ENCODE measurements at regions not wholly inside any gene's neighbourhood (a gene's known extent, or its start where the extent isn't known, plus 50 kb on each side); places are given as distances from the start of the nearest gene placed in this dataset.

DNA sequence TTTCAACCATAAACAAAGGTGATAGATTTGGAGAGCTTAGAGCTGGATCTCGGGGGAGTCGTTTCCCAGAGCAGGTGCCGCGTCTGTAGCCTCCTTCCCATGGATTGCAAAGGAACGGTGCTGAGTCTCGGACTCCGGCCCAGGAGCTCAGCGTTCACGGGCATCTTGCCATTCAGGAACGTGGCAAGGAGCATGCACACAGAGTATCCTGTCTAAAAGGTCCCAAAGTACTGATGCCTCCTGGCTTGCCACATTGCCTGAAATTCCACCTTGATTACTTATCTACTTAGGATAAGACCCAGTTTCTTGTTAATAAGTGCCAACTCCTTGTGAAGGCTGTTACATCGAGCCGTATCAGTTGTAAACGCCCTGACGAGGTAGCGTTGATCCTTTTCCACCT, 197.8 kb upstream of the MYT1L start:
- no peak for DNase-seq (ENCODE audit: low spot score)

DNA sequence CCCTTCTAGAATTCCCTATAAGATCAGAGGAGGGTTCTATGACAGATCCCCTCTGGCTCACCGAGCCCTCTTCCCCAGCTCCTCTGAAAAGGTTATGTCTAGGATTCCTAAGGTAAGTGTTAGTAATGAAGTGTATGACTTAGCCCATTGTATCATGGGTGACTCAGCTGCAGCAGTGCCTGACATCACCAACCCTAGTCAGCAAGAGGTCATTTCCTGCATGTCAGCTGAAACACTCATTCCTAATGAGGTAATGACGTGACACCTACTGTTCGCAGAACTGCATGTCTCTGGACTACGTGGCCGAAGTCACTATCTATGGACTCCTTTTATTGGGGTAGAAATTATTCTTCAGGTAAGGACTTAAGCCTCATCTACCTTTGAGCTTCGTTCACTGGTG, 196.1 kb upstream of the MYT1L start:
- DNase-seq (ENCODE audit: low spot score): no peak

DNA sequence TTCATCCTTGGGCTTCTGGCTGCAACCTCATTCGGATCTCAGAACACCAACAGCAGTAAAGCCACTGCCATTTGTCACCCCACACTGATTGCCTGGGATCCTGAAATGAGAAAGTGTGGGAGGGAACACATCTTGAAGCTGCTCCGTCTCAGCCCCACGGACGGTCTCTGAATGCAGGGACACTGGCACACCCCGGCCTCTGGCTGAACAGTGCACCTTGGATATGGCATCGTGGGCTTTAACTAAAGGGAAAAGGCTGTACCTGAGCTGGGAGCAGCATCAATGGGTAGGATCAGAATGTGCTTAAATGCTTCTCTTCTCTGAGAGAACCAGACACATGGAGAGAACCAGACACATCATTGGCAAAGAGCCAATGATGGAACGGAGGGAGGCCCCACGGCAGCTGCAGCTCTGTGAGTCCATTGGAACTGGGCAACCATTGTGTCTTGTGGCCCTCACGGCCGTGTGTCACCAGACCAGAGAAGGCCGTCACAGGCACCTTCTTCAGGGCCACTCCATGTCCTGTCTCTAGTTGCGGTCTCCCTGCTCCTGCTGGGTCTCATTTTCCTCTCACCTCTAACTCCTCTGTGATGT, 193.4 kb upstream of the MYT1L start:
- no peak for DNase-seq (ENCODE audit: low spot score)

DNA sequence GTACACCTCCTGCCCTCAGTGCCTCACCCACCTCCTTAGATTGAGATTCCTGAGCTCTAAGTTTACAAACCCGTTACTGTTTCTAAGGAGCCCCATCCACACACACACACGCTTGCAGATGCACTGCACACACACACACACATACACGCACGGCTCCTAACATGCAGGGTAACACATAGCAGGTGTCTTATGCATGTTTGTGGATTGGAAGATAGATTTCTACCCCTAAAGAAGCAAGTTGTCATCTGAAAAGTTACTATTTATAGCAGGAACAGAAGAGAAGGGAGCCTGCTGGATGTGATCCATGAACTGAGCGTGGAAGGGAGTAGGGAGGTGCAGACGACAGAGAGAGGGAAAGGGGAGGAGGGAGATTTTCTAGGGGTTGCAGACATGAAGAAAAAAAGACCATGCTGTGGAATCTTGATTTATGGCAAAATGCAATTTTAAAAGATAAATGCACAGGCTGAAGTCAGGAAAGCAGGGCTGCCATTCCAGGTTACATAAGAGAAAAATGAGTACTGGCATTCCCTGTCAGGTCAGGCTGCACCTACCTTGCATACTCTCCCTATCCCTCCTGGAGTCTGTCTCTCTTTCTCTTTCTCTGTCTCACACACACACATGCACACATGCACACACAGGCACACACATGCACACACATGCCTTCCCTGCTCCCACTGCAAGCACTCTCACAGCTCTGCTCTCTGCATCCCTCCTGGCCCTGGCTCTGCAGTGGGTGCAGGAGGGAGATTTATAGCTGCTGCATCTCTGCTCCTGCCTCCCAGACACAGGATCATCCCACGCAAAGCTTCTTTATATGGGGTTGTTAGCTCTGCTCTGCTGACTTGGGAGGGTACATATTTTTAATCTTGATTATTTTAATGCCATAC, 192.6 kb upstream of the MYT1L start:
- no peak for DNase-seq (ENCODE audit: low spot score)

DNA sequence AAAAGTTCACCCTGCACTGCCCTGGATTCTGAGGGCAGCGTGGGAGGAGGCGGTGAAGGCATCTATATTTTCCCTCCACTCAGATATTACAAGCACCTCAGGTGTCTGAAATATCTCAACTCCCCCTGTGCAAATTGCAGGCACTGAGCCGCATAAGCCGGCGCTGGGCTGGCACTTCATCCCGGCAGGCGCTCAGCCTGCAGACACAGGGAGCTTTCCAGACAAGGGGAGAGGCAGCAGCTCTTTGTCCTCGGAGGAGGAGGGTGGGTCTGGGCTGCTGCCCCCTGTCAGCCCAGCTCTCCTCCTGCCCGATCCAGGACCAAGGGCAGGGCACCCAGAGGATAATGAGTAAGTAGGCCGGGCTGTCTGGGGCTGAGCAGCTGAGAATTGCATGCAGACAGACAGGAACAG, 189.3 kb upstream of the MYT1L start:
- DNase-seq (ENCODE audit: low spot score): no peak

DNA sequence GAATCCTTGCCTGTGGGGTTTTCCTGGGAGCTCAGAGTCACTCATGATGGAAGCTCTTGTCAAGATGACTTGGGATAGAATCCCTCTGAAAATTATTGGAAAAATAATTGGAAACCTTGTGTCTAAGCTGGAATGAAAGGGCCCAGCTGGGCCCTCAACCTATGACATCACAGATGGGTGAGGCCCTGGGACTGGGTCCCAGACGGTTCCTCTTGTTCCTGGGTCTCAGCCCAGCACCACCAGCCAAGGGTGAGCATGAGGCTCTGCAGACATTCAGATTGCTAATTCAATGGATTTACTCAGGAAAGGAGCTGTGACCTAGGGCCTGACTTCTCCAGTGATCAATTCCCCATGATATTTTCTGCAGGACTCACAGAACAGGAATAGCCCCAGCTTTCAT, 188.3 kb upstream of the MYT1L start:
- no peak for DNase-seq (ENCODE audit: low spot score)

DNA sequence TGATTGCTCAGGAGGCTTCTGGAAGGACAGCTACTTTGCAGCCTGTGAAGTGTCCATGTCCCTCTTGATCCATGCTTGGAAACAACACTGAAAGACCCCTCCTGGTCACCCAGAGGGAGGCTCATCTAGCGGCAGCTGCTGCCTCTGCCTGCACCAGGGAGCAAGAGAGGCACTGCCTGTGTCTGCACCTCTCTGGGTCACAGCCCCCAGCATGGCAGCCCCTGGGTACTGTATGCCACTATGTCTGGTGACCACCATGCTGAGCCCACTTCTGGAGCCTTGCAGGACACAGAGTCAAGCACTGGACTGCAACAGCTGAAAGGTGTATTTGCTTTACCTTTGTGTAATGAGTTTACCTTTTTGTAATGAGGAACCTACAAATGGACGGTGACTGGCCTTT, 186.3 kb upstream of the MYT1L start:
- DNase-seq (ENCODE audit: low spot score): no peak

DNA sequence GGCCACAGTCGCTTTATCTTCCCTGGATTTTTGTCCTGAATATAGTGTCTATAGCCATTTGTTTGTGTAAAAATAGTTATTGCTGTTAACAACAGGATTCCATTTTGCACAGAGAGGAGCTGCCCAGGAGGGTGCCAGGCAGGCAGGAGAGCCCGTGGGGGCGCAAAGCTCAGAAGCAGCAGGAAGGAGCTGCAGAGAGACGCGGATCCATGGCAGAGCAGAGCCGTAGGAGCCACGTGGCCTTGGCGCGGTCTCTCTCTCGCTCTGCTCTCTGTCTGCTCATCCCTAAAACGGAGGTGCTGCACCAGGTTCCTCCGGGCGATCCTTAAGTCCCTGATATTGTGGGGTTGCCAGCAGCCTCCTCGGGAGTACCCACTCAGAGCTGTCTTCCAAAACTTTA, 185.3 kb upstream of the MYT1L start:
- no peak for DNase-seq (ENCODE audit: low spot score)

DNA sequence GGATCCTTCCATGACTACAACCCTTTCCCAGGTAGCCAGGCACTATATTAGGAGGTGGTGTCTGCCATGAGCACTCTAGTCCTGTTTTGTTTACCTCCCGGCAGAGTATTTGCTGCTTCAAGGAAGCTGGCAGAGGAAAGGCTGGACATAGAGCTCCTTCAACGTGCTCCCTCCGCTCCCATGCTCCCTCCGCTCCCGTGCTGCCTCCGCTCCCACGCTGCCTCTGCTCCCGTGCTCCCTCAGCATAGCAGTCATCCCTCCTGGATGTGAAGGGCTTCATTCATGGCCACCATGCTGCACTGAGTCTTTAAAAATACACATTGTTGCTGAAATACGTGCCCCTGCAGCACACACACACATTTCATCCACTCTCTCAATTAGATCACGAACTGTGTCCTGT, 181.9 kb upstream of the MYT1L start:
- no peak for DNase-seq (ENCODE audit: low spot score)

DNA sequence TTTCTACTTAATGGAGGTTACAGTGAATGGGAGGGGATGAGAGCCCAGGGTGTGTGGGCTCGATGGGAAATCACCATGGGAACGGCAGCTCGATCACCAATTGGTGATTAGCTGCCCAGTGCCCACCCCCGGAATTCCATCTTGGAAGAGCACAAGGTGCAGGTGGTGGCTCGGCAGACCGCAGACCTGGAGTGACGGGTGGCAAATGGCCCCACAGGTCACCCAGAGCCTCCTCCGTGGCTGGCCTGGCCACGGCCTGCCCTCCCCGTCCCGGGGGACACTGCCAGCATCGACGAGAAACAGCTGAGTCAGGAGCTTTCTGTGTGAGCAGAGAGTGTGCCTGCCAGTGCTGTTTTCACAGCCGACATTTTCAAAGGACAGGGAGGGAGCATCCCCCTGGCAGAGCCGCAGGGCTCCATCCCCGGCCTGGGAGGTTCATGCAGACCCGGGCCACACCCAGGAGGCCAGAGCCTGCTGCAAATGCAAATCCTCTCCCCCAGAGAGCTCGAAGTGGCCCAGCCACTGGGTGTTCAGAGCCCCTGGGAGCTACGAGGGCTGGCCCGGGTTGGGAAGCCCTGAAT, 176.4 kb upstream of the MYT1L start:
- no peak for DNase-seq (ENCODE audit: low spot score)

DNA sequence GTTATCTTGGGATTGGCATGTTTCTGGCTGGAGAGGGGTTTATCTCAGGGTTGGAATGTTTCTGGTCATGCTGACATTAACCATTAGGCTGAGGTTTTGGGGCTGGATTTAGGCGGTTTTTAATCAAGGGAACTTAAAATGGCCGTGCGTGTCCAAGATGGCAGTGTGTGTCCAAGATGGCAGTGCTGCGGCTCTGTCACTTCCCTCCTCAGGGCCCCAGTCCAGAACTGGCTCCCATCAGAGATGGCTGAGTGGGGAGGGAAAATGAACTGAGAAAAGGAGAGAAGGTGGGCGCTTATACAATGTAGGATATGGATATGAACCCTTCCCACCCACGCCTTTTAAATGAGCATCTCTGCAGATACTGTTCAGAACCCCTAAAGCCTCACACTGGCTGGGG, 175.5 kb upstream of the MYT1L start:
- DNase-seq (ENCODE audit: low spot score): no peak

DNA sequence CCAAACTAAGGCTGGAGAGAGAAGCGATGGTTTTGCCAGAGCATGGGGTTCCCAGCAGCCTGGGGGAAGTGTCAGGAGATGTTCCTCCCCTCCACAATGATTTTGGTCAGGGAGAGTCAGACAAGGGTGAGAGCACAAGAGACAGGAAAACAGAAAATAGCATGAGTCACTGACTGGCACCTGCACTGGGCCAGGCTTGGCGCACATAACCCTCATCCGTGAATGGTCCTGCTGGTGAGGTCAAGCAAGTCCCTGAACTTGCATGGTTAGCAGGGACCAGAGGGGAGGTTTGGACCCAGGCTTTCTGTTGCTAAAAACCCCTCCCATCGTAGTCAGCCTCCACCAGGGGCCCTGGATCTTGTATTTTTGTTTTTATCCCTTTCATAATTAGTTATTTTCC, 174.5 kb upstream of the MYT1L start:
- no peak for DNase-seq (ENCODE audit: low spot score)

DNA sequence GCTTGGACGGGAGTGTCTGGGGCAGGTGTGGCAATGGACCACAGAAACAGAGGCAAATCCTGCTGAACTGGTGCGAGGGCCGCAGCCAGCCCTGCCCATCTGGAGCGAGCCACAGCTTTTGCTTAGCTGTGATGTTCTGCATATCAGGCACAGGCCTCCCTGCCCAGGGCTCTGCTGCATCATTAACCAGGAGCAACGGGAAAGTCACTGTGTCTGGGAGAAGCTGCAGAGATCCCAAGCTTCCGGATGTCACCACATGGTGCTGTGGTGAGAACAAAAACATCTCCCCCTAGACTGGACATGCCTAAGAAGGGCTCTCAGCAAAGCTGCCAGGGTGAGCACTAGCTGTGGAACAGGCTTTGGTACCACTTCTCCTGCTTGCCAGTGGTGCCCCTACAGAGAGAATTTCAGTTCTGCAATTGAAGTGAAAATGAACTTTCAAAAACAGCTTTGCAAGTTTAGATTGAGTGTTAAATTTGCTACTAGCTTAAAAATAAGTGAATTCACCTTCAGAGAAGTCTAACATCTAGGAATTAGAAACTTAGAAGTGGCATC, 172.9 kb upstream of the MYT1L start:
- no peak for DNase-seq (ENCODE audit: low spot score)

DNA sequence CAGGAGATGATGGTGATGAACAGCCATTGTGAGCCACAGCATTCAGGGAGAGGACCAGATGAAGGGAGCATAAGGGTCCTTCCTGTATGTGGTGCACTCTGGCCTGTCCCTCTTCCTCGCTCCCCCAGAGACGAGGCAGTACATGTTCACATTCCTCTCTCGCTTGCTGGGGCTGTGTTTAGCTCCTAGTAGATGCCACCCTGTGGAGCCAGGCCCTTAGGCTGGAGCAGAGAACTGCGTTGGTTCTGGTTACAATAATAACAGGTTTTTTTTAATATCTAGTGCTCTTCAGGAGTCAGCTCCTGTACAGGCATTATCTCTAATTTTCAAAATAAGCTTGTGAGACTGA, 171.1 kb upstream of the MYT1L start:
- DNase-seq (ENCODE audit: low spot score): no peak

DNA sequence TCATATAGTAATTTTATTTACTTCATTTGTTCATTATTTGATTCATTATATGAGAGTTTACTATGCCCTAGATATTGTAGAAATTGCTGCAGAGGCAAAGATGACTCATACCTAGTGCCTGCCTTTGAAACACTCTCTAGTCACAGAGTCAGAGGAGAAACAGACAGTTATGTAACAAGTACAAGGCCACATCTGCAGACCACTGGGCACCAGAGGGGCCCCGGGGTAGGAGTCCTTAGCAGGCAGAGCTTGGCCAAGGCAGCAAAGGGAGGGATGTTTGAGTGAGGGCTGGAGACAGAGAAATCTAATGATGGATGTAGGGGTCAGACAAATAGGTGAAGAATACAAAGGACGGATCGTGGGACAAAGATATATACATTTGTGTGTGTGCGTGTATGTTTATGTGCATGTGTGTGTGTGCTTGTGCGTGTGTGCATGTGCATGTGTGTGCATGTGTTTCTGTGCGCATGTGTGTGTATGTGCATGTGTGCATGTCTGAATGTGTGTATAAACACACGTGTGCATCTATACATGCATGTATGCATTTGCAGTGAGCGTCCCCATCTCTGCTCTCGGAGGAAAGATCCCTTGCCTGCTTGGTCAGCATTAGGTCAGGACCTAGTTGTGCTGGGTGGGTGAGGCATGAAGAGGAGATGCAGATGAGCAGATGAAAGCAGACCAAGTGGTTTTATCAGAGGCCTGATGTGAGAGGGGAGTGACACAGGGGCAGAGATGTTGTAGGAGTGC, 170.6 kb upstream of the MYT1L start:
- DNase-seq (ENCODE audit: low spot score): no peak

DNA sequence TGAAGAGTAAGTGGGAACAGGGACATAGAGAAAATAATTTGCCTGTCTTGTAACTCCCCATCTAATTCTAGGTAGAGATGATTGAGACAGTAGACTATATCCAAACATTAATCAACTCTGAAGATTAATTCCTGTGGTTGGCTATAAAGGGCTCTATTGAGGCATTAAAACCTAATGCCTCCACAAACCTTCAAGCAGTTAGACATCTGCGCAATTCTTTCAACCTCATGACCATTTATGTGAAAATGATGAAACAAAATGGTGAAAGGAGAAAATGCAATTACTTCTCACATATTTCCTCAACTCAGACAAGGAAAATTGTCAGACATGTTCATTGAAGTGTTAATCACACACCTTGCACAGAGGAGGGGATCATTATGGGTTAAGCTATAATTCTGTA, 164.5 kb upstream of the MYT1L start:
- no peak for DNase-seq (ENCODE audit: low spot score)

DNA sequence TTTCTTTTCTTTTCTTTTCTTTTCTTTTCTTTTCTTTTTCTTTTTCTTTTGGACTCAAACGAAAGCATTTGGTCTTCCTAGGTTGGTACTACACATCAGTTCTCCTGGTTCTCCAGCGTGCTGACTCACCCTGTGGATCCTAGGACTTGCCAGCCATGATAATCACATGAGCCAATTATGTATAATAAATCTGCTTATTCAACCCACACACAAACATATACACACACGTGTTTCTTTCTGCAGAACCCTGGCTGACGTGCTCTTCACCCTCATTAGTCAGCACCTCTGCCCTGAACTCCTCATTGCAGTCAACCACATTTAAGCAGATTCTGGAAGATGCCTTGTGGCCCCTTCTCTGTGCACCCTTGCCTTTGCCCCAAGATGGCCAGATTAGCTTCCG, 162.4 kb upstream of the MYT1L start:
- no peak for DNase-seq (ENCODE audit: low spot score)

DNA sequence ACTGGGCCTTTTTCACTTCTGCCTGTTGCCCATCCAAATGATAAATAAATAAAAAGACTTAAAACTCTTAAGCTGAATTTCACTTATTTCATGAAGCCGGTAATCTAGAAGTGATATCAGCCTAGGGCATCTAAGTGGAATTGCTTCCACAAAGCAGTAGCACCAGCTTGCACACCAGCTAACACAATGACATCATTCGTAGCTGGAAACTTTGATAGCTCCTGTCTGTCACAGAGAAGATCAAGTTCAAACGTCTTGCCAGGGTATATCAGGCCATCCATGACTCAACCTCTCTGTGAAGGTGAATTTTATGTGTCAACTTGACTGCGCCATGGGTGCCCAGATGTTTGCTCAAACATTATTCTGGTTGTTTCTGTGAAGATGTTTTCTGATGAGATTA, 161.7 kb upstream of the MYT1L start:
- no peak for DNase-seq (ENCODE audit: low spot score)

DNA sequence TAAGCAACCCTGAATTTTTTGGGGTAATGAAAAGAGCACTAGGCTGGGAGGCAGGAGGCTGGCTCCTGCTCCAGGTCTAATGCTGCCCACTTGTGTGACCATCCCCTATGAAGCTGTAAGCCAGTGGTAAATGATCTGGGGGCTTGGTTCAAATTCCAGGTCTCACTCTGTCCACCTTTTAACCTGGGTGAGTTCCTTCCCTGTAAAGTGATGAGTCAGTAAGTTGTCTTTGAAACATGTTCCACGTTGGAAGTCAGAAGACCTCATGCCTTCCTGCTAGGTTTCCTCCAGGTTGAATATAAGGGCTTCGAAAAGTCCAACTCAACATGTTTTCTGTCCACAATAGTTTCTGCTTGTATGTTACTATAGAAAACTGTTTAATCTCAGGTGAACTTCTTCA, 160.9 kb upstream of the MYT1L start:
- DNase-seq (ENCODE audit: low spot score): no peak

DNA sequence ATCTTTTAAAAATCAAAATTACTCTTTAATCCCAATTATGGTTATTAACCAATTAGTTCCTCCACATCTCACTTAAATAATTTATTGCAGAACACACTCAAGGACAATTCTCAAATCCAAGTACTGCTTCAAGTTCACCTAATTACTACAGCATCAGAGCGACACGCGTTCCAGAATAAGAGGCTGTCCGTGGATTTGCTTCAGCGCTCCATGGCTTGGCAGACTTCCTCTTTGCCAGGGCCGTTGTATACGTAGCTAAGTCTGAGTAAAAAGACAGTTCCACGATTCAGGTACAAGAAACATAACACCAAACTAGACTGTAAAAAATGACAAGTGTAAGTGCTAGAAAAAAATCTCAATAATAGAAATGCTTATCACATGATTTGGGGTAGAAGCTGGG, 153.2 kb upstream of the MYT1L start:
- DNase-seq (ENCODE audit: low spot score): no peak

DNA sequence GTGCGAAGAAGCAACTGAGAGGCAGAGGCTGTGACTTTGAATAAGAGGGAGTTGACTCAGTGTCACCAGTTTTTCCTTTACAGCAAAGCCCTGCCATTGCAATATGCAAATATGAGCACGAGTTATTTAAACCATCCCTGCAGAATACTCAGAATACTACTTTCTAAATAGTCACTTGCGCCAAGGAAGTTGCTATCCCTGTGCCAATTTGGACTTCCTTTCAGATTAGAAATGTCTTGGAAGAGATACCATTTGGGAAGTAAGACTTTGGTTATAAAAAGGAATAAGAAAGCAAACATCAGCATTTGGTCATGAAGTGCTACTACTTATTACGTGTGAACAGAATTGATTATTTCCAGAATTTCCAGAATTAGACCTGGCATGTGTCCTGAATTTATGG, 151.8 kb upstream of the MYT1L start:
- DNase-seq (ENCODE audit: low spot score): no peak

DNA sequence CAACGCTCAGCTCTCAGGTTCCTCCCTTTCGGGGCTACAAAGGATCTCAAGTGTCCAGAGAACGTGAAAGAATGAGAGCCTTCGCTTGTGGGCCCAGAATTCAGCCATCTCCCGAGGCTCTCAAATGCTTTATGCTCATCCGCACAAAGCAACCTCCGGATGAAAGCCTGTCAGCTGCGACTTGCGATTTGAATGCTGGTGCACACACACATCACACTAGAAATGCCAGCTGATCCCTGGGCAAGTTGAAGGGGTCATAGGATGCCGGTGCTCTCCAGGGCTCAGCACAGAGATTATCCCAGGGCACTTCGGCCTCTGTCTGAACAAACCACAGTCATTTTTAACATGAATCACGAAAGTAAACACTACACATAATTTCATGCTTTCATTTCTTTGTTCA, 141.8 kb upstream of the MYT1L start:
- no peak for DNase-seq (ENCODE audit: low spot score)

DNA sequence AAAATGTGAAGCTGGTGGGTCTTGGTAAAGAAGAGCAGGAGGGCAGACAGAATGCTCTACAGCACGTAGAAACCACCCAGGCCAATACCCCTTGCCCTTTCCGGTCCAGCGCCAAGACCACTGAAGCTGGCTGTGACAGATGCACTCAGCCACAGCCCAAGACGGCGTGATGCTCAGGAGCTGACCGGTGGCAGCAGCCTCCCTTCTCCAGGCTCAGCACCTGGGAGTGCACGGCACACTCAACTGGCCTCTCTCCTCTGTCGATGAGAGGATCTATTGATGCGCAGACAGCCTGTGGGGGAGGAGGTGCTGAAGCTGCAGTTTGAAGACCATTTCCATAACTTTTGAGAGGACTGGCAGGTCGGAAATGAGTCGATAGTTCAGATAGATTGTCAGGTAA, 141.0 kb upstream of the MYT1L start:
- no peak for DNase-seq (ENCODE audit: low spot score)

Measured in HuH-7.5 (cell line).